OCI-LY7 (cell line): ENCODE measurements at regions not wholly inside any gene's neighbourhood (a gene's known extent, or its start where the extent isn't known, plus 50 kb on each side); places are given as distances from the start of the nearest gene placed in this dataset.

ENCODE experiments used
- EZH2phosphoT487 ChIP-seq: fragments of 200-600 bp; sonication (generic); IDR thresholded peaks from 2 replicates; pipeline ENCODE4 v1.6.1; 2018; ENCODE audit warnings: low read depth, borderline replicate concordance, mild to moderate bottlenecking, mixed run types, antibody characterized with exemption, low read length, moderate library complexity, mixed read lengths
- TF ChIP-seq, protein P1 (sequence below): fragments of 200-600 bp; sonication (generic); conservative IDR thresholded peaks from 2 replicates; pipeline ENCODE4 v1.5.1; 2014; ENCODE audit warnings: mild to moderate bottlenecking, antibody characterized with exemption, low read length, moderate library complexity, mixed read lengths

DNA sequence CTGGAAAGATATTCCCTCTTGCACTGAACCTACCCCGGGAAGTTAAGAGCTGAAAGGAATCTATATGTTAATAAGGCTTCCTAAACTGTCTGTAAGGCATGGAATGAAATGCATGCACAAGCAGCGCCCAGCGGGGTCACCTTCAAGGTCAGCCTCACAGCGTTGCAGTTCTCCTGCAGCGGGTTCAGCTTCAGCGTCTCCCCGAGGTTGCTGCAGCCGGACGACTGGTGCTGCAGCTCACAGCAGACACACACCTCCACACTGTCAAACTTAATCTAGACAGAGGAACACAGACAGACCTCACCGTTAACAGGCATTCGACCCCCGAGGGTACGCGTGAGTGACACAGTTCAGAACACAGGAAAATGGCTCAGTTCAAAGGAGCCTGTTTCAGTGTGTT is 73.3 kb downstream of the NSMCE3 start:
- TF ChIP-seq, protein P1, sequence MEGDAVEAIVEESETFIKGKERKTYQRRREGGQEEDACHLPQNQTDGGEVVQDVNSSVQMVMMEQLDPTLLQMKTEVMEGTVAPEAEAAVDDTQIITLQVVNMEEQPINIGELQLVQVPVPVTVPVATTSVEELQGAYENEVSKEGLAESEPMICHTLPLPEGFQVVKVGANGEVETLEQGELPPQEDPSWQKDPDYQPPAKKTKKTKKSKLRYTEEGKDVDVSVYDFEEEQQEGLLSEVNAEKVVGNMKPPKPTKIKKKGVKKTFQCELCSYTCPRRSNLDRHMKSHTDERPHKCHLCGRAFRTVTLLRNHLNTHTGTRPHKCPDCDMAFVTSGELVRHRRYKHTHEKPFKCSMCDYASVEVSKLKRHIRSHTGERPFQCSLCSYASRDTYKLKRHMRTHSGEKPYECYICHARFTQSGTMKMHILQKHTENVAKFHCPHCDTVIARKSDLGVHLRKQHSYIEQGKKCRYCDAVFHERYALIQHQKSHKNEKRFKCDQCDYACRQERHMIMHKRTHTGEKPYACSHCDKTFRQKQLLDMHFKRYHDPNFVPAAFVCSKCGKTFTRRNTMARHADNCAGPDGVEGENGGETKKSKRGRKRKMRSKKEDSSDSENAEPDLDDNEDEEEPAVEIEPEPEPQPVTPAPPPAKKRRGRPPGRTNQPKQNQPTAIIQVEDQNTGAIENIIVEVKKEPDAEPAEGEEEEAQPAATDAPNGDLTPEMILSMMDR = no peak
- TF ChIP-seq EZH2phosphoT487 = no peak
